Transverse colon (tissue), 4 donors: ENCODE measurements at regions not wholly inside any gene's neighbourhood (a gene's known extent, or its start where the extent isn't known, plus 50 kb on each side); places are given as distances from the start of the nearest gene placed in this dataset.
"Not testable (repeated sequence)": the region's sequence is repeated elsewhere in the genome, so short reads cannot be mapped to it uniquely, and the experiment has no call there.

Source experiments
- DNase-seq: peaks from one replicate; pipeline ENCODE4 v3.0.0-alpha.2; 2019
- H3K27ac ChIP-seq, 4 donors: fragments of 200-600 bp; sonication (generic); 2 replicates each; pipeline ENCODE4 v1.5.1; 2016 to 2018; ENCODE audit warnings: inconsistent platforms in 4 of 4
- H3K27me3 ChIP-seq: fragments of 200-600 bp; sonication (generic); 2 replicates; pipeline ENCODE4 v1.5.1; 2017; ENCODE audit warnings: inconsistent platforms
- H3K36me3 ChIP-seq, 4 donors: fragments of 200-600 bp; sonication (generic); 2 replicates each; pipeline ENCODE4 v1.5.1; 2017 to 2019; ENCODE audit warnings: inconsistent platforms in 4 of 4
- H3K4me1 ChIP-seq, 4 donors: fragments of 200-600 bp; sonication (generic); 2 replicates each; pipeline ENCODE4 v1.5.1; 2017 to 2020; ENCODE audit warnings: inconsistent platforms in 4 of 4
- H3K4me3 ChIP-seq, 4 donors: fragments of 200-600 bp; sonication (generic); 1 replicate in 1 of 4; 2 replicates in 3 of 4; pipeline versions ENCODE4 v1.5.1 to v1.6.1; 2017 to 2019; ENCODE audit warnings: inconsistent platforms in 4 of 4
- H3K9me3 ChIP-seq, 2 donors: fragments of 200-600 bp; sonication (generic); 2 replicates each; pipeline ENCODE4 v1.5.1; 2017 to 2019; ENCODE audit warnings: inconsistent platforms in 2 of 2
- CTCF ChIP-seq, 5 experiments: fragments of 200-600 bp in 3 of 5; fragments of 450-650 bp in 2 of 5; sonication (generic) in 3 of 5; IDR thresholded peaks; 1 replicate in 2 of 5; 2 replicates in 3 of 5; pipeline ENCODE4 v1.5.1; 2016 to 2017; ENCODE audit warnings: antibody characterized with exemption in 5 of 5, inconsistent platforms in 3 of 5, mild to moderate bottlenecking in 2 of 5, moderate library complexity in 1 of 5
- EP300 ChIP-seq: sonication (generic); formaldehyde crosslinking; IDR thresholded peaks from one replicate; pipeline ENCODE4 v1.6.1; 2017; ENCODE audit warnings: antibody characterized with exemption, low read depth
- POLR2A ChIP-seq: fragments of 450-650 bp; IDR thresholded peaks from one replicate; pipeline ENCODE4 v1.6.1; 2016; ENCODE audit warnings: antibody characterized with exemption, mild to moderate bottlenecking, moderate library complexity
- POLR2AphosphoS5 ChIP-seq, 3 donors: sonication (generic); formaldehyde crosslinking; IDR thresholded peaks; one replicate each; pipeline ENCODE4 v1.6.1; 2016; ENCODE audit warnings: antibody characterized with exemption in 3 of 3
- WGBS, 2 donors: methylation state at CpG; one replicate each; pipeline ENCODE4 v1.1.5; 2018; ENCODE audit warnings: low coverage in 1 of 2; 5-methylcytosine and 5-hydroxymethylcytosine counted together
- in situ Hi-C, 4 donors: fragments of 200-750 bp; cut with MboI; loops; one replicate each; pipeline versions ENCODE4 v1.15.0 to v1.15.1; 2017; ENCODE audit warnings: low sequenced_read_pairs in 3 of 4, low pct_ligation_motif_present in 1 of 4, low pct_unique_long_range_greater_than_20kb in 1 of 4
- intact Hi-C: fragments of 100-400 bp; cut with DNase I; formaldehyde crosslinking; loops from one replicate; pipeline ENCODE4 v1.15.1; 2023; ENCODE audit warnings: low total_unique reads

DNA sequence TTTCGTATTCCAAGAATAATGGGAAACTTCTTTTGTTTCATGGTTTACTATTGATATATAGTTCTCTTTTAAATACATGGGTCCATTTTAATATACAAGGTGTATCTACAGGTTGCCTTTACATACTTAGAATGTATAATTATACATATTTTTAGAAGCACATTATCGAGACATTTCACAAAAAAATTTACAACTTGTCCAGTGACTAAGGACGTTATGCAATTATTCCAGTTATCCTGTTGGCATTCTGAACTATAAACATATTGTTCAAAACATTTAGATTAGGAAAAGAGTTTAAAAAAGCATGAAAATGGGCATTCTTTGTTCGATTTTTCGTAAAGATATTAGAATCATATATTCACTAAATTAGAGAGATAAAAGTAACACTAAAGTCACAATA lies 344.6 kb upstream of the TMEFF2 start:
- DNase-seq = no peak
- in situ Hi-C loops = no loop called here
- no peaks in the 10 kb centered on the region for H3K4me1 ChIP-seq
- no peaks in the 10 kb centered on the region for H3K9me3 ChIP-seq
- WGBS, 2 donors = 71 to 73% methylated on average over 5 of the region's 5 CpGs
- H3K36me3 ChIP-seq = no peaks in the 10 kb centered on the region
- TF ChIP-seq EP300 (no peak), POLR2AphosphoS5 (IDR thresholded peaks at IDR 0.05) (no peak), POLR2A (no peak), CTCF (IDR thresholded peaks at IDR 0.05) (no peak)
- no peak overlapping the region for H3K27ac ChIP-seq
- no peak overlapping the region for H3K4me3 ChIP-seq
- no peaks in the 10 kb centered on the region for H3K27me3 ChIP-seq
- intact Hi-C loops = no loop called here

DNA sequence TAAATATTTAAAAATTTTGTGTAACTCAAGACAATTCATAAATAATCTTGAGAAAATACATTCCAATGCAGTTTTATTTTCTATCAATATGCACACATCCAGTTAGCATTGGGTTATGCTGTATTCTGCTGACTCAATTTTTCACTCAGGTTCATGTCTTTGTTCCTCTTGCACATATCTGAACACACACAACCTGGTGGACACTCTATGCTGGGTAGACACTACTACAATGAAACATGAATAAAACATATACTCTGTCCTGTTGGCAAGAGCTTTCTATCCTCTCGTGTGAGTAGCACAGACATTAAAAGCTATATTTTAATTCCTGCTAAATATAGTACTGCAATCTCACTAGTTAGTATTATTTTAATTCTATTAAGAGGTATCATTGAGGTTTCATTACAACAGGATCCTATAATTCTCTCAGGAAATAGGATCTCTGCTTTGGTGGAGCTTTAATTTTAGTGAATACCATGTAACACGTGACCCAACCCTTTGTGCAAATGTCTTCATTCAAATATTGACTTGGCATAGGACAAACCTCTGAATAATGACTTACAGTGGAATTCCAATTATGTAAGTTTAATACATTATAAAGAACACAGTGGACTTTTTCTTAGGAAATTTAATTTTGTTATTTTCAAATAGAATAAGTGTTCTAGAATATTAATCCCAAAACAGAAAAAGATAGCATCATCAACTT lies 342.3 kb upstream of the TMEFF2 start:
- intact Hi-C loops (no loop called here), in situ Hi-C loops (no loop called here)
- no peak overlapping the region for H3K27ac ChIP-seq
- DNase-seq = no peak
- 49 to 63% methylated on average over 2 of the region's 2 CpGs for WGBS, 2 donors
- TF ChIP-seq POLR2A (no peak), CTCF (IDR thresholded peaks at IDR 0.05) (no peak), EP300 (no peak), POLR2AphosphoS5 (IDR thresholded peaks at IDR 0.05) (no peak)
- no peaks in the 10 kb centered on the region for H3K4me1 ChIP-seq
- H3K36me3 ChIP-seq = no peaks in the 10 kb centered on the region
- no peaks in the 10 kb centered on the region for H3K9me3 ChIP-seq
- H3K27me3 ChIP-seq = no peaks in the 10 kb centered on the region
- H3K4me3 ChIP-seq = no peak overlapping the region

DNA sequence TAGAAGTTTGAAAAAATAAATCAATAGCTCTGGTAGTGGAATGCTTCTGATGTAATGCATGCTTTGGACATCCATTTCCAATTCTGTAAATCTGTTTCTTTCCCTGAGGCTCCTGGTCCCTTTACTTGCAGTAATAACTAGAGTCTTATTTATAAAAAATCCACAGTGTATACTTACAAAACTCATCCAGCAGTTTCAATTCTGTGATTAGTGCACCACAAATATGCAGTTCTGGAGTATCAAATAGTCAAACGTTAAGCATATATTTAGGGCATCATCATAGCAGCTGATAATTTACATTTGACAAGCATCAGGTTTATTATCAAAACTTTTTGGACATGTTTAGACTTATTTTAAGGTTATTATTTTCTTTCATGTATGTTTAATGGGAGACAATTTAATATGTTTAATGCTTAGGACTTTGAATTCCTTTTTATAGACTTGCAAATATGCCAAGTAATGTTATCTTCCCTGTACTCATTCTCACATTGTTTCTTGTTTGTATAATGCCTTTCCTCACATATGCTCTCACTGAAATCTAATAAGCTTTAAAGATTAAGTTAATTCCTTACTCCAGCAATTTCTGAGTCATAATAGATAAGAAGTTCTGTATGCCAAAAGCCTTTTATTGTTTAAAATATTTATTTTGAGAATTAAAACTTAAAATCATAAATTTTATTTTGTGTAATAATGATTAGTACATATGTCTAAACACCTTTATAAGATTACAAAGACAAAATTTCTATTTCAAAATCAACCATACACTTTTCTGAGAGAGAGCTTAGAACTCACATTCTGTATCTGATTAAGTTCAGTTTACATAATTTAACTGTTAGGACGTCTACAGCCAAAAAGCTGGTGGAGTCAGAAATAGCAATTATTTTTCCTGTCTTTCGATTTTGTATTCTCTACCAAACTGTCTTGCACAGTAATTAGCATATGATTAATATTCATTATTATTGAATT lies 341.5 kb upstream of the TMEFF2 start:
- Histone ChIP-seq H3K4me3 (no peak overlapping the region), H3K9me3 (no peaks in the 10 kb centered on the region), H3K27me3 (no peaks in the 10 kb centered on the region), H3K27ac (no peak overlapping the region), H3K36me3 (no peaks in the 10 kb centered on the region), H3K4me1 (no peaks in the 10 kb centered on the region)
- 21 to 55% methylated on average over 3 of the region's 3 CpGs for WGBS, 2 donors
- in situ Hi-C loops (no loop called here), intact Hi-C loops (no loop called here)
- no peak for DNase-seq
- TF ChIP-seq POLR2A (no peak), POLR2AphosphoS5 (IDR thresholded peaks at IDR 0.05) (no peak), CTCF (IDR thresholded peaks at IDR 0.05) (no peak), EP300 (no peak)

- in situ Hi-C loops = no loop called here
- Histone ChIP-seq H3K36me3 (no peaks in the 10 kb centered on the region), H3K27me3 (no peaks in the 10 kb centered on the region), H3K4me1 (no peaks in the 10 kb centered on the region), H3K9me3 (no peaks in the 10 kb centered on the region), H3K4me3 (no peak overlapping the region), H3K27ac (no peak overlapping the region)
- intact Hi-C loops = no loop called here
- no peak for TF ChIP-seq CTCF (IDR thresholded peaks at IDR 0.05)
- no peak for TF ChIP-seq POLR2A
- no peak for TF ChIP-seq POLR2AphosphoS5 (IDR thresholded peaks at IDR 0.05)
- no peak for TF ChIP-seq EP300
- 87 to 91% methylated on average over 3 of the region's 3 CpGs for WGBS, 2 donors
- no peak for DNase-seq
Observed at GRCh38 chr2:192534072-192534471, 339.3 kb upstream of the TMEFF2 start.

GRCh38 chr2:192524642-192525251 lies 330.0 kb upstream of the TMEFF2 start:
- 79% methylated on average over 10 of the region's 10 CpGs; no CpG with 5 or more reads in 1 of the 2 donors for WGBS, 2 donors
- H3K36me3 ChIP-seq, H3K27ac ChIP-seq, H3K9me3 ChIP-seq, in situ Hi-C loops, H3K4me3 ChIP-seq, H3K27me3 ChIP-seq, H3K4me1 ChIP-seq, intact Hi-C loops, DNase-seq: not testable (repeated sequence)

DNA sequence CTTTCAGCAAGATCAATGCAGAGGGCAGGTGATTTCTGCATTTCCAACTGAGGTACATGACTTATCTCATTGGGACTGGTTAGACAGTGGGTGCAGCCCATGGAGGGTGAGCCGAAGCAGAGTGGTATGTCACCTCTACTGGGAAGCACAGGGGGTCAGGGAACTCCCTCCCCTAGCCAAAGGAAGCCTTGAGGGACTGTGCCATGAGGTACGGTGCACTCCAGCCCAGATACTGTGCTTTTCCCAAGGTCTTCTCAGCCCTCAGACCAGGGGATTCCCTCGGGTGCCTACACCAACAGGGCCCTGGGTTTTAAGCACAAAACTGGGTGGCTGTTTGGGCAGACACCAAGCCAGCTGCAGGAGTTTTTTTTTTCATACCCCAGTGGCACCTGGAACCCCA lies 329.5 kb upstream of the TMEFF2 start:
- DNase-seq, H3K4me3 ChIP-seq, H3K9me3 ChIP-seq, H3K36me3 ChIP-seq, H3K27ac ChIP-seq, H3K27me3 ChIP-seq, H3K4me1 ChIP-seq, intact Hi-C loops, in situ Hi-C loops: not testable (repeated sequence)
- 90% methylated on average over 3 of the region's 3 CpGs; no CpG with 5 or more reads in 1 of the 2 donors for WGBS, 2 donors
